SK-N-SH (cell line): ENCODE measurements at regions not wholly inside any gene's neighbourhood (a gene's known extent, or its start where the extent isn't known, plus 50 kb on each side); places are given as distances from the start of the nearest gene placed in this dataset.
"Not testable (repeated sequence)": the region's sequence is repeated elsewhere in the genome, so short reads cannot be mapped to it uniquely, and the experiment has no call there.

Experiments used
- CTCF ChIA-PET: fragments of 300-600, 350-600 bp; formaldehyde crosslinking; extraction: SDS; loops from one replicate; lab custom pipeline; 2021; lab: Yijun Ruan, JAX
- POLR2A ChIA-PET: fragments of 350-600 bp; sonication (Branson Sonifier 250); formaldehyde crosslinking; extraction: SDS; loops from one replicate; lab custom pipeline; 2020; ENCODE audit warnings: antibody characterized with exemption, inconsistent platforms; lab: Yijun Ruan, JAX
- DNase-seq: peaks from one replicate; pipeline ENCODE4 v3.0.0; 2012
- H2AFZ ChIP-seq: fragments of 200-600 bp; sonication (generic); 2 replicates; pipeline ENCODE4 v1.8.1; 2016; ENCODE audit warnings: antibody characterized with exemption, mild to moderate bottlenecking, low read depth
- H3F3A ChIP-seq: fragments of 200-600 bp; sonication (generic); replicated peaks from 2 replicates; pipeline ENCODE3; 2016; ENCODE audit warnings: antibody characterized with exemption, mild to moderate bottlenecking; ENCODE audit not compliant: insufficient read depth
- H3K27ac ChIP-seq, 2 experiments: fragments of 200-500 bp in 1 of 2; fragments of 200-600 bp in 1 of 2; sonication (Bioruptor generic) in 1 of 2; sonication (generic), shearing (Covaris generic) in 1 of 2; 2 replicates each; pipeline versions ENCODE4 v1.5.1 to v1.6.1; 2014 to 2016; ENCODE audit warnings: low read depth in 2 of 2, inconsistent platforms in 1 of 2, low read length in 1 of 2, mild to moderate bottlenecking in 1 of 2, mixed read lengths in 1 of 2
- H3K27me3 ChIP-seq: fragments of 200-600 bp; sonication (generic), shearing (Covaris generic); 2 replicates; pipeline ENCODE4 v1.6.1; 2016; ENCODE audit warnings: mixed run types; ENCODE audit not compliant: insufficient read depth
- H3K36me3 ChIP-seq, 2 experiments: fragments of 200-500 bp in 1 of 2; fragments of 200-600 bp in 1 of 2; sonication (Bioruptor generic) in 1 of 2; sonication (generic) in 1 of 2; replicated peaks in 1 of 2; 2 replicates each; pipeline versions ENCODE3 to v1.5.1; 2014 to 2016; ENCODE audit warnings: low read length in 1 of 2, mild to moderate bottlenecking in 1 of 2; ENCODE audit not compliant: insufficient read depth in 2 of 2, control insufficient read depth in 1 of 2
- H3K4me1 ChIP-seq, 2 experiments: fragments of 200-500 bp in 1 of 2; fragments of 200-600 bp in 1 of 2; sonication (Bioruptor generic) in 1 of 2; sonication (generic), shearing (Covaris generic) in 1 of 2; 2 replicates each; pipeline versions ENCODE4 v1.5.1 to v1.6.1; 2014 to 2016; ENCODE audit warnings: low read depth in 1 of 2, low read length in 1 of 2, mixed run types in 1 of 2; ENCODE audit not compliant: insufficient read depth in 2 of 2, control insufficient read depth in 1 of 2
- H3K4me2 ChIP-seq: fragments of 200-600 bp; sonication (generic), shearing (Covaris generic); 2 replicates; pipeline ENCODE4 v1.6.1; 2017; ENCODE audit warnings: mixed run types
- H3K4me3 ChIP-seq, 2 experiments: fragments of 200-500 bp in 1 of 2; fragments of 200-600 bp in 1 of 2; sonication (Bioruptor generic) in 1 of 2; sonication (generic), shearing (Covaris generic) in 1 of 2; 2 replicates each; pipeline versions ENCODE4 v1.5.1 to v1.8.1; 2014 to 2016; ENCODE audit warnings: low read depth in 2 of 2, inconsistent platforms in 1 of 2, low read length in 1 of 2, mild to moderate bottlenecking in 1 of 2, mixed read lengths in 1 of 2, moderate library complexity in 1 of 2
- H3K79me2 ChIP-seq: fragments of 200-600 bp; sonication (generic); 2 replicates; pipeline ENCODE4 v1.8.1; 2017; ENCODE audit warnings: mild to moderate bottlenecking; ENCODE audit not compliant: insufficient read depth
- H3K9ac ChIP-seq: fragments of 200-600 bp; sonication (generic); 2 replicates; pipeline ENCODE4 v1.6.1; 2017; ENCODE audit warnings: mixed run types
- H3K9me2 ChIP-seq: fragments of 200-600 bp; sonication (generic); 2 replicates; pipeline ENCODE4 v1.6.1; 2017; ENCODE audit warnings: mixed run types
- H3K9me3 ChIP-seq: fragments of 200-600 bp; sonication (generic); 2 replicates; pipeline ENCODE4 v1.6.1; 2017; ENCODE audit warnings: mixed run types, mild to moderate bottlenecking, moderate library complexity
- H4K20me1 ChIP-seq: fragments of 200-600 bp; sonication (generic); 2 replicates; pipeline ENCODE4 v1.6.1; 2017; ENCODE audit warnings: mild to moderate bottlenecking, mixed run types; ENCODE audit not compliant: insufficient read depth
- CHD2 ChIP-seq: fragments of 150-350 bp; IDR thresholded peaks from 2 replicates; pipeline ENCODE4 v1.6.1; 2018; ENCODE audit warnings: low read length; ENCODE audit not compliant: partially characterized antibody
- EP300 ChIP-seq, 2 experiments: IDR thresholded peaks; 2 replicates each; pipeline versions ENCODE4 v1.4.0 to v1.6.1; 2012; ENCODE audit warnings: borderline replicate concordance in 1 of 2, low read depth in 1 of 2, low read length in 1 of 2
- FOXJ3 ChIP-seq: sonication (generic); formaldehyde crosslinking; IDR thresholded peaks from 2 replicates; pipeline ENCODE4 v1.5.1; 2020; ENCODE audit warnings: mild to moderate bottlenecking, missing genetic modification reagents
- GATA2 ChIP-seq: sonication (generic); formaldehyde crosslinking; IDR thresholded peaks from 2 replicates; pipeline ENCODE4 v1.5.0; 2020; ENCODE audit warnings: mild to moderate bottlenecking, missing genetic modification reagents
- IRF3 ChIP-seq: fragments of 150-350 bp; IDR thresholded peaks from 2 replicates; pipeline ENCODE4 v1.6.1; 2016; ENCODE audit warnings: mild to moderate bottlenecking, low read depth, low read length
- MEF2A ChIP-seq: IDR thresholded peaks from 2 replicates; pipeline ENCODE4 v1.4.0; 2012; ENCODE audit warnings: low read depth, borderline replicate concordance
- RAD21 ChIP-seq: IDR thresholded peaks from 2 replicates; pipeline ENCODE4 v1.6.1; 2012; ENCODE audit warnings: mild to moderate bottlenecking, low read length
- RCOR1 ChIP-seq: fragments of 150-350 bp; IDR thresholded peaks from 2 replicates; pipeline ENCODE4 v1.6.1; 2017; ENCODE audit warnings: antibody characterized with exemption, low read length
- RFX5 ChIP-seq: IDR thresholded peaks from 2 replicates; pipeline ENCODE4 v1.6.1; 2012; ENCODE audit warnings: mild to moderate bottlenecking, improper control_type of control experiment, low read length
- SMC3 ChIP-seq: IDR thresholded peaks from 2 replicates; pipeline ENCODE4 v1.6.1; 2012; ENCODE audit warnings: low read depth, low read length, improper control_type of control experiment
- TCF12 ChIP-seq: IDR thresholded peaks from 2 replicates; pipeline ENCODE4 v1.4.0; 2012
- TEAD4 ChIP-seq: IDR thresholded peaks from 2 replicates; pipeline ENCODE4 v1.4.0; 2012; ENCODE audit warnings: mild to moderate bottlenecking, borderline replicate concordance; ENCODE audit not compliant: insufficient read depth
- YY1 ChIP-seq: IDR thresholded peaks from 2 replicates; pipeline ENCODE4 v1.4.0; 2012; ENCODE audit warnings: low read depth, mild to moderate bottlenecking
- WGBS: methylation state at CpG from one replicate; pipeline ENCODE4 v1.1.6; 2017; ENCODE audit warnings: low lambda C conversion rate; 5-methylcytosine and 5-hydroxymethylcytosine counted together

DNA sequence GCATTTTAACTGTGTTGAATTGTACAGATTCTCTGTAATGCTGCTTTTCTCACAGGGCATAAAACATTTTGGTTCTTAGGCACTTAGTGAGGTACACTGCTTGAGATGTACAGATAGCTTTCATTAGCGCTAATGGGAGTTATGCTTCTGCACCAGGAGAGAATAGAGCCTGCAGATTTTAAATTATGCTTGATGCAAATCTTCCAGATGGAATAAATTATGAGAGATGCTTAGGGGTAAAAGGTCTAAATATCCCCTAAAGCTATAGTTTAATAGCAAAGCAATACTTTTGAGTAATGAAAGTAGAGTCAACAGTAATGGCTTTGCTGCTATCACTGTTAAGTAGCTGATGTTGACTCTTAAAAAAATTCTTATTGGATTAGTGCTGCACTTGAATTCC, 248.9 kb downstream of the S1PR1 start:
- H2AFZ ChIP-seq, result no peak overlapping the region
- no peaks in the 10 kb centered on the region for H3K27me3 ChIP-seq
- H3K27ac ChIP-seq, result peak overlapping the region in 1 of 2 experiments; percentile 95; a peak in 2 of 4 replicates
- ChIA-PET CTCF (interaction anchor here (0.5 to 6.3 kb wide), 10 partner anchors 12 to 479 kb away, joined by 3 to 63 read pairs (median 4); no protein-coding TSS in a partner anchor), POLR2A (interaction anchor here (0.5 to 1.2 kb wide), 2 partner anchors 45 to 440 kb away, joined by 3 read pairs; no protein-coding TSS in a partner anchor)
- peaks cover 0 to 24% of the 10 kb centered on the region in 2 experiments; a peak in 2 of 4 replicates for H3K4me1 ChIP-seq
- DNase-seq, result peak; percentile 28
- H3K79me2 ChIP-seq, result no peaks in the 10 kb centered on the region
- H3K36me3 ChIP-seq, result no peaks in the 10 kb centered on the region
- H4K20me1 ChIP-seq, result no peaks in the 10 kb centered on the region
- H3K9me2 ChIP-seq, result no peaks in the 10 kb centered on the region
- H3K4me2 ChIP-seq, result no peak overlapping the region
- no peaks in the 10 kb centered on the region for H3K9me3 ChIP-seq
- 0% methylated on average over 1 of the region's 1 CpG for WGBS
- no peak for TF ChIP-seq MEF2A
- TF ChIP-seq RAD21, result peak; percentile 14; the same call in 1 of the 2 replicates
- TF ChIP-seq FOXJ3, result peak; percentile 87
- TF ChIP-seq EP300 (IDR thresholded peaks at IDR 0.05; ENCODE audit: borderline replicate concordance in 1 of 2, low read depth in 1 of 2, low read length in 1 of 2), result peak in 1 of 2 experiments; percentile 98; a peak in 2 of 4 replicates
- no peak for TF ChIP-seq SMC3
- TF ChIP-seq CHD2, result peak; percentile 87
- peak; percentile 41 for TF ChIP-seq TCF12
- peak; percentile 98 for TF ChIP-seq GATA2 (CRISPR knock-in tag)
- peak; percentile 94 for TF ChIP-seq RCOR1
- no peak for TF ChIP-seq IRF3
- 0 out of 2 replicates have a peak, but pooled peaks have one; percentile 52 for TF ChIP-seq TEAD4
- TF ChIP-seq YY1, result no peak
- TF ChIP-seq RFX5, result no peak
- H3F3A ChIP-seq, result no peaks in the 10 kb centered on the region
- H3K9ac ChIP-seq, result no peak overlapping the region
- no peak overlapping the region for H3K4me3 ChIP-seq

- H3K4me1 ChIP-seq, DNase-seq, H3K36me3 ChIP-seq, POLR2A ChIA-PET, H2AFZ ChIP-seq, H4K20me1 ChIP-seq, H3F3A ChIP-seq, H3K9me2 ChIP-seq, H3K9me3 ChIP-seq, H3K9ac ChIP-seq, H3K4me3 ChIP-seq, H3K79me2 ChIP-seq, H3K27ac ChIP-seq, H3K27me3 ChIP-seq, H3K4me2 ChIP-seq: not testable (repeated sequence)
- WGBS, result 32% methylated on average over 1 of the region's 1 CpG
- CTCF ChIA-PET, result interaction anchor here (1.6 kb wide), 1 partner anchor 14 kb away, joined by 6 read pairs; no protein-coding TSS in a partner anchor
These were observed 255.3 kb downstream of the S1PR1 start for GRCh38 chr1:101492144-101492543.

GRCh38 chr1:101493920-101494319, 257.1 kb downstream of the S1PR1 start:
- H4K20me1 ChIP-seq, H3K4me1 ChIP-seq, H3K9ac ChIP-seq, H3K9me2 ChIP-seq, H3F3A ChIP-seq, H3K4me2 ChIP-seq, H3K4me3 ChIP-seq, H3K79me2 ChIP-seq, H3K27ac ChIP-seq, H3K36me3 ChIP-seq, H2AFZ ChIP-seq, H3K9me3 ChIP-seq, POLR2A ChIA-PET, H3K27me3 ChIP-seq, DNase-seq: not testable (repeated sequence)
- CTCF ChIA-PET, result interaction anchor here (1.7 to 2.0 kb wide), 2 partner anchors 13 to 20 kb away, joined by 5 to 6 read pairs; no protein-coding TSS in a partner anchor
- WGBS, result 33% methylated on average over 3 of the region's 3 CpGs
